HG03280 (cell line): ENCODE measurements at regions not wholly inside any gene's neighbourhood (a gene's known extent, or its start where the extent isn't known, plus 50 kb on each side); places are given as distances from the start of the nearest gene placed in this dataset.
"Not testable (repeated sequence)": the region's sequence is repeated elsewhere in the genome, so short reads cannot be mapped to it uniquely, and the experiment has no call there.

ENCODE experiments used
- ATAC-seq: cut with Tn5 transposase; IDR thresholded peaks from one replicate; pipeline ENCODE4 v1.9.1; 2021; ENCODE audit warnings: mild to moderate bottlenecking, moderate library complexity; ENCODE audit not compliant: unreplicated experiment

- not testable (repeated sequence) for ATAC-seq
These were observed 114.8 kb upstream of the GNAI1 start for GRCh38 chr7:80019809-80020207.

GRCh38 chr7:80018941-80019808 lies 115.5 kb upstream of the GNAI1 start:
- peak; percentile 97 for ATAC-seq

GRCh38 chr7:80017101-80017698 lies 117.4 kb upstream of the GNAI1 start:
- ATAC-seq = no peak

GRCh38 chr7:80014511-80014910 lies 120.1 kb upstream of the GNAI1 start:
- ATAC-seq = no peak

- no peak for ATAC-seq
These were observed 126.6 kb upstream of the GNAI1 start for GRCh38 chr7:80008039-80008438.

GRCh38 chr7:80002865-80003264 lies 131.8 kb upstream of the GNAI1 start:
- no peak for ATAC-seq

GRCh38 chr7:79998363-79998762 lies 136.3 kb upstream of the GNAI1 start:
- no peak for ATAC-seq

- ATAC-seq = no peak
These were observed 137.3 kb upstream of the GNAI1 start for GRCh38 chr7:79997345-79997744.

- ATAC-seq = not testable (repeated sequence)
These were observed 138.9 kb upstream of the GNAI1 start for GRCh38 chr7:79995741-79996140.

- ATAC-seq = no peak
These were observed 146.0 kb upstream of the GNAI1 start for GRCh38 chr7:79988653-79989052.

- ATAC-seq = no peak
These were observed 150.4 kb upstream of the GNAI1 start for GRCh38 chr7:79984210-79984609.

GRCh38 chr7:79982141-79982770 lies 152.4 kb upstream of the GNAI1 start:
- no peak for ATAC-seq

- no peak for ATAC-seq
These were observed 154.3 kb upstream of the GNAI1 start for GRCh38 chr7:79980376-79980775.

- ATAC-seq = no peak
These were observed 155.2 kb upstream of the GNAI1 start for GRCh38 chr7:79979437-79979836.

- no peak for ATAC-seq
These were observed 157.2 kb upstream of the GNAI1 start for GRCh38 chr7:79977481-79977880.

GRCh38 chr7:79976711-79977020 lies 158.0 kb upstream of the GNAI1 start:
- ATAC-seq = not testable (repeated sequence)

GRCh38 chr7:79975986-79976710 lies 158.5 kb upstream of the GNAI1 start:
- ATAC-seq = not testable (repeated sequence)

GRCh38 chr7:79973455-79973854 lies 161.2 kb upstream of the GNAI1 start:
- ATAC-seq = no peak

GRCh38 chr7:79971058-79971457 lies 163.6 kb upstream of the GNAI1 start:
- ATAC-seq = no peak

- no peak for ATAC-seq
These were observed 165.7 kb upstream of the GNAI1 start for GRCh38 chr7:79968894-79969293.

GRCh38 chr7:79968077-79968648 lies 166.5 kb upstream of the GNAI1 start:
- no peak for ATAC-seq
